ENCODE measurements at regions not wholly inside any gene's neighbourhood (a gene's known extent, or its start where the extent isn't known, plus 50 kb on each side); places are given as distances from the start of the nearest gene placed in this dataset.

DNA sequence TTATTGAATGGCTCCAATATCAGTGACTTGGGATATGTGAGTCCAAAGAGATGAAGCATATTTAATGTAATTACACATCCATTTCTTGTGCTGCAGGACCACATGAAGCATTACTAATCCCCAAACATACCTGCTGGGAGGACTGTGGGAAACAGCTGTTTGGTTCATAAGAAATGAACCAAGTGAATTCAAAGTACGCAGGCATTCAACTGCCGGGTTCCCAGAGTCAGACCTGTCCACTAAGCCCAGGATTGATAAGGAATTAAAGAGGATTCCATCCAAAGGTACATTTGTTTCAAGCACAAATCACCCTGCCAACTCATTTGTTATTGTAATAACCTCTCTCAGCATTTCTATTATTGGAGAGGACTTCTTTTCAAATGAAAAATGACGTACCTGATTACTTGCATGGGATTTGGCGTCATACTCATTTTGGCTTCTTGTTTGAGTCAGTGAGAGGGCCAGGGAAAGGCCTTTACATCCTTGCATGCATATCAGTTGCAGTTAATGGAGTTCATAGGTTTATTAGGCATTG lies 230.7 kb downstream of the TXNL1 start:
- H3K4me2 ChIP-seq, result no peak overlapping the region
- no peaks in the 10 kb centered on the region for H3K36me3 ChIP-seq
- H3K4me1 ChIP-seq, result peaks cover 15% of the 10 kb centered on the region
- no peak overlapping the region for H3K4me3 Mint-ChIP-seq
- H3K4me3 ChIP-seq, result no peak overlapping the region
- H3K9me3 Mint-ChIP-seq, result no peaks in the 10 kb centered on the region
- H3K27ac ChIP-seq, result no peak overlapping the region
- no peaks in the 10 kb centered on the region for H3K27me3 ChIP-seq
- peaks cover 5% of the 10 kb centered on the region for H3K27me3 Mint-ChIP-seq (ENCODE audit: insufficient read depth, low read depth)
- H3K79me2 ChIP-seq (ENCODE audit: low read depth), result no peaks in the 10 kb centered on the region
- TF ChIP-seq EZH2 (IDR thresholded peaks at IDR 0.05) (no peak), EZH2phosphoT487 (IDR thresholded peaks at IDR 0.05) (no peak)
- TF ChIP-seq, protein P1, sequence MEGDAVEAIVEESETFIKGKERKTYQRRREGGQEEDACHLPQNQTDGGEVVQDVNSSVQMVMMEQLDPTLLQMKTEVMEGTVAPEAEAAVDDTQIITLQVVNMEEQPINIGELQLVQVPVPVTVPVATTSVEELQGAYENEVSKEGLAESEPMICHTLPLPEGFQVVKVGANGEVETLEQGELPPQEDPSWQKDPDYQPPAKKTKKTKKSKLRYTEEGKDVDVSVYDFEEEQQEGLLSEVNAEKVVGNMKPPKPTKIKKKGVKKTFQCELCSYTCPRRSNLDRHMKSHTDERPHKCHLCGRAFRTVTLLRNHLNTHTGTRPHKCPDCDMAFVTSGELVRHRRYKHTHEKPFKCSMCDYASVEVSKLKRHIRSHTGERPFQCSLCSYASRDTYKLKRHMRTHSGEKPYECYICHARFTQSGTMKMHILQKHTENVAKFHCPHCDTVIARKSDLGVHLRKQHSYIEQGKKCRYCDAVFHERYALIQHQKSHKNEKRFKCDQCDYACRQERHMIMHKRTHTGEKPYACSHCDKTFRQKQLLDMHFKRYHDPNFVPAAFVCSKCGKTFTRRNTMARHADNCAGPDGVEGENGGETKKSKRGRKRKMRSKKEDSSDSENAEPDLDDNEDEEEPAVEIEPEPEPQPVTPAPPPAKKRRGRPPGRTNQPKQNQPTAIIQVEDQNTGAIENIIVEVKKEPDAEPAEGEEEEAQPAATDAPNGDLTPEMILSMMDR (IDR thresholded peaks at IDR 0.05), result no peak
- H3K9me3 ChIP-seq (ENCODE audit: low read depth), result no peaks in the 10 kb centered on the region
- peaks cover 19% of the 10 kb centered on the region for H3K4me1 Mint-ChIP-seq
- H3K9ac ChIP-seq, result no peak overlapping the region
- H3K27ac Mint-ChIP-seq, result peak overlapping the region; percentile 26
- DNase-seq (ENCODE audit: low spot score), result peak; percentile 16
- H4K20me1 ChIP-seq (ENCODE audit: low read depth), result no peaks in the 10 kb centered on the region
- H2AFZ ChIP-seq (replicated peaks), result no peak overlapping the region
- H3K36me3 Mint-ChIP-seq, result no peaks in the 10 kb centered on the region
- H3F3A ChIP-seq (ENCODE audit: low read depth), result no peaks in the 10 kb centered on the region

DNA sequence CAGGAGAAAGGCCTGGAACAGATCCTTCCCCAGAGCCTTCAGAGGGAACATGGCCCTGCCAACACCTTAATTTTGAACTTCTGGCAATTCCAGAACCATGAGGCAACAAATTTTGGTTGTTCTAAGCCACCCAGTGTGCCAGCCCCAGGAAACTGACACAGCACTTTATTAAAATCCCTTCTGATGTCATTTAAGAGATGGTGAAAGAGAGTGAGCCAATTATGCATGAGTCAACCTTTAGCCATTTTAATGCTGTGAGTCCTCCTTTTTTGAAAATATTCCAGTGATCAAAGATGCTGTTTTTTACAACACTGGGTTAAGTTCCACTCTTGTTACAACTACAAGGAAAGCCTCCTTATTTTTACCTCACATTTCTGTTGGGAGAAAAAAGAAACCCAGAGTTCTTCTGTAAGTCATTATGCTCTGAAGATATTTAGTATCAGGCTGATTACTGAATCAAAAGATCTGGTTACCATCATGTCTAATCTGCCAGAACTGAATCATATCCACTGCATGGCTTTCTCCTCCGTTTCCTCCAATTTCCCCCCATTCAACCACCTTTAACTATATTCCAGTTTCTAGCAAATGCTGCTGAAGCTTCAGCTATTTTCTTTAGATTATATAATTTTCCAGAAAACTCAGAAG lies 235.4 kb downstream of the TXNL1 start:
- peaks cover 9% of the 10 kb centered on the region for H3K4me1 ChIP-seq
- no peaks in the 10 kb centered on the region for H3K9me3 ChIP-seq (ENCODE audit: low read depth)
- no peaks in the 10 kb centered on the region for H3K79me2 ChIP-seq (ENCODE audit: low read depth)
- no peak overlapping the region for H3K4me3 Mint-ChIP-seq
- H3K9me3 Mint-ChIP-seq, result no peaks in the 10 kb centered on the region
- H3K36me3 Mint-ChIP-seq, result no peaks in the 10 kb centered on the region
- DNase-seq (ENCODE audit: low spot score), result no peak
- no peaks in the 10 kb centered on the region for H3F3A ChIP-seq (ENCODE audit: low read depth)
- no peaks in the 10 kb centered on the region for H4K20me1 ChIP-seq (ENCODE audit: low read depth)
- H3K27me3 Mint-ChIP-seq (ENCODE audit: insufficient read depth, low read depth), result peaks cover 5% of the 10 kb centered on the region
- no peak overlapping the region for H3K4me3 ChIP-seq
- TF ChIP-seq, protein P1 (IDR thresholded peaks at IDR 0.05), result no peak
- TF ChIP-seq EZH2phosphoT487 (IDR thresholded peaks at IDR 0.05) (no peak), EZH2 (IDR thresholded peaks at IDR 0.05) (no peak)
- H3K36me3 ChIP-seq, result no peaks in the 10 kb centered on the region
- no peaks in the 10 kb centered on the region for H3K27me3 ChIP-seq
- no peak overlapping the region for H3K4me2 ChIP-seq
- peaks cover 12% of the 10 kb centered on the region for H3K4me1 Mint-ChIP-seq
- H3K27ac Mint-ChIP-seq, result no peak overlapping the region
- H3K27ac ChIP-seq, result no peak overlapping the region
- H3K9ac ChIP-seq, result no peak overlapping the region
- H2AFZ ChIP-seq (replicated peaks), result no peak overlapping the region

- no peak overlapping the region for H3K27ac ChIP-seq
- Mint-ChIP-seq H3K27me3 (ENCODE audit: insufficient read depth, low read depth) (no peaks in the 10 kb centered on the region), H3K36me3 (no peaks in the 10 kb centered on the region), H3K4me1 (no peaks in the 10 kb centered on the region), H3K27ac (no peak overlapping the region), H3K9me3 (no peaks in the 10 kb centered on the region), H3K4me3 (no peak overlapping the region)
- no peaks in the 10 kb centered on the region for H3K9me3 ChIP-seq (ENCODE audit: low read depth)
- H3K27me3 ChIP-seq, result no peaks in the 10 kb centered on the region
- no peaks in the 10 kb centered on the region for H4K20me1 ChIP-seq (ENCODE audit: low read depth)
- no peaks in the 10 kb centered on the region for H3K36me3 ChIP-seq
- H3K79me2 ChIP-seq (ENCODE audit: low read depth), result no peaks in the 10 kb centered on the region
- no peaks in the 10 kb centered on the region for H3F3A ChIP-seq (ENCODE audit: low read depth)
- no peaks in the 10 kb centered on the region for H3K4me1 ChIP-seq
- TF ChIP-seq, protein P1 (IDR thresholded peaks at IDR 0.05), result no peak
- TF ChIP-seq EZH2 (IDR thresholded peaks at IDR 0.05), result no peak
- no peak for TF ChIP-seq EZH2phosphoT487 (IDR thresholded peaks at IDR 0.05)
- no peak overlapping the region for H3K4me2 ChIP-seq
- DNase-seq (ENCODE audit: low spot score), result no peak
- H2AFZ ChIP-seq (replicated peaks), result no peak overlapping the region
- no peak overlapping the region for H3K4me3 ChIP-seq
- H3K9ac ChIP-seq, result no peak overlapping the region
These were observed 244.5 kb downstream of the TXNL1 start for GRCh38 chr18:56393870-56394269.
